DOHH2 (cell line): ENCODE measurements at regions not wholly inside any gene's neighbourhood (a gene's known extent, or its start where the extent isn't known, plus 50 kb on each side); places are given as distances from the start of the nearest gene placed in this dataset.
A peak's percentile ranks its signal among the peaks of the same experiment; 100 is the strongest.
"Not testable (repeated sequence)": the region's sequence is repeated elsewhere in the genome, so short reads cannot be mapped to it uniquely, and the experiment has no call there.

Experiments
- H3F3A ChIP-seq: fragments of 200-600 bp; sonication (generic), shearing (Covaris generic); 2 replicates; pipeline ENCODE4 v1.6.0; 2016; ENCODE audit warnings: antibody characterized with exemption, mild to moderate bottlenecking; ENCODE audit not compliant: control insufficient read depth, insufficient read depth
- H3K27ac ChIP-seq: fragments of 200-600 bp; sonication (generic); 2 replicates; pipeline ENCODE4 v1.5.1; 2014; ENCODE audit warnings: low read depth, mild to moderate bottlenecking, low read length, moderate library complexity
- H3K27me3 ChIP-seq: fragments of 200-600 bp; sonication (generic); 2 replicates; pipeline ENCODE4 v1.6.1; 2014; ENCODE audit warnings: mild to moderate bottlenecking, low read length, mixed read lengths; ENCODE audit not compliant: control insufficient read depth
- H3K36me3 ChIP-seq: fragments of 200-600 bp; sonication (generic); 2 replicates; pipeline ENCODE4 v1.6.1; 2014; ENCODE audit warnings: mild to moderate bottlenecking, low read length, moderate library complexity, mixed read lengths; ENCODE audit not compliant: control insufficient read depth
- H3K4me1 ChIP-seq: fragments of 200-600 bp; sonication (generic); 2 replicates; pipeline ENCODE4 v1.6.1; 2014; ENCODE audit warnings: mild to moderate bottlenecking, low read length, mixed read lengths; ENCODE audit not compliant: control insufficient read depth
- H3K4me2 ChIP-seq: fragments of 200-600 bp; sonication (generic); 2 replicates; pipeline ENCODE4 v1.6.0; 2014; ENCODE audit warnings: mild to moderate bottlenecking, low read length, moderate library complexity
- H3K4me3 ChIP-seq: fragments of 200-600 bp; sonication (generic); 2 replicates; pipeline ENCODE4 v1.5.1; 2014; ENCODE audit warnings: mild to moderate bottlenecking, low read length, mixed read lengths
- H3K79me2 ChIP-seq: fragments of 200-600 bp; sonication (generic); 2 replicates; pipeline ENCODE4 v1.6.1; 2014; ENCODE audit warnings: mild to moderate bottlenecking, low read length, mixed read lengths; ENCODE audit not compliant: control insufficient read depth
- H3K9me2 ChIP-seq: fragments of 200-600 bp; sonication (generic); replicated peaks from 2 replicates; pipeline ENCODE4 v1.6.1; 2014; ENCODE audit warnings: mild to moderate bottlenecking, low read length, mixed read lengths; ENCODE audit not compliant: control insufficient read depth
- H3K9me3 ChIP-seq: fragments of 200-600 bp; sonication (generic); 2 replicates; pipeline ENCODE4 v1.6.1; 2014; ENCODE audit warnings: antibody characterized with exemption, low read length, mixed read lengths; ENCODE audit not compliant: control insufficient read depth, insufficient read depth
- H4K20me1 ChIP-seq: fragments of 200-600 bp; sonication (generic); 2 replicates; pipeline ENCODE4 v1.6.0; 2014; ENCODE audit warnings: low read depth, mild to moderate bottlenecking, antibody characterized with exemption, low read length, moderate library complexity; ENCODE audit not compliant: control insufficient read depth, insufficient read depth
- EZH2phosphoT487 ChIP-seq: fragments of 200-600 bp; sonication (generic); IDR thresholded peaks from 2 replicates; pipeline ENCODE4 v1.6.1; 2017; ENCODE audit warnings: borderline replicate concordance, mild to moderate bottlenecking, antibody characterized with exemption, low read length, moderate library complexity, mixed read lengths
- TF ChIP-seq, protein P1 (sequence below): fragments of 200-600 bp; sonication (generic); IDR thresholded peaks from one replicate; pipeline ENCODE4 v1.5.1; 2014; ENCODE audit warnings: antibody characterized with exemption, mild to moderate bottlenecking, low read depth, low read length; ENCODE audit not compliant: poor library complexity, severe bottlenecking

DNA sequence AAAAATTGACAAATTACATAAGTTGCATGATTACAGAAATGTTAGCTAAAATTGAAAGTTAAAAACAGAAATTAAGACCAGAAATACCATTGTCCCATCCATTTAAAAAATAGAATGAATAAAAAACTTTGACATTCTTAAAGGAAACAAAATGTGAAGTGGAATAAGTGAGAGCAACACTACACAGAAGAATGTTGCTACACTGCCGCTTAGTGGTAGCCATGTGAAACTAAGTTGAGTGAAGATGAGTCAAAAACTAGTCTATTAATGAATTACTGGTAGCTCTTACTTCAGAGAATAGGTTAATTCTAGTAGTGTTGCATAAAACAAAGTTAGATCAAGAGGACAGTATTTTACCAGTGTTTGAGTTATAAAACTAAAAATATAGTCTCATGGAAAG, 571.0 kb upstream of the KLHL4 start:
- TF ChIP-seq, protein P1, sequence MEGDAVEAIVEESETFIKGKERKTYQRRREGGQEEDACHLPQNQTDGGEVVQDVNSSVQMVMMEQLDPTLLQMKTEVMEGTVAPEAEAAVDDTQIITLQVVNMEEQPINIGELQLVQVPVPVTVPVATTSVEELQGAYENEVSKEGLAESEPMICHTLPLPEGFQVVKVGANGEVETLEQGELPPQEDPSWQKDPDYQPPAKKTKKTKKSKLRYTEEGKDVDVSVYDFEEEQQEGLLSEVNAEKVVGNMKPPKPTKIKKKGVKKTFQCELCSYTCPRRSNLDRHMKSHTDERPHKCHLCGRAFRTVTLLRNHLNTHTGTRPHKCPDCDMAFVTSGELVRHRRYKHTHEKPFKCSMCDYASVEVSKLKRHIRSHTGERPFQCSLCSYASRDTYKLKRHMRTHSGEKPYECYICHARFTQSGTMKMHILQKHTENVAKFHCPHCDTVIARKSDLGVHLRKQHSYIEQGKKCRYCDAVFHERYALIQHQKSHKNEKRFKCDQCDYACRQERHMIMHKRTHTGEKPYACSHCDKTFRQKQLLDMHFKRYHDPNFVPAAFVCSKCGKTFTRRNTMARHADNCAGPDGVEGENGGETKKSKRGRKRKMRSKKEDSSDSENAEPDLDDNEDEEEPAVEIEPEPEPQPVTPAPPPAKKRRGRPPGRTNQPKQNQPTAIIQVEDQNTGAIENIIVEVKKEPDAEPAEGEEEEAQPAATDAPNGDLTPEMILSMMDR: peak; percentile 45
- no peak for TF ChIP-seq EZH2phosphoT487
- Histone ChIP-seq H3K4me3 (no peak overlapping the region), H3K27ac (no peak overlapping the region), H3K9me2 (no peaks in the 10 kb centered on the region), H3K4me2 (no peak overlapping the region), H4K20me1 (no peaks in the 10 kb centered on the region), H3F3A (no peaks in the 10 kb centered on the region), H3K4me1 (no peaks in the 10 kb centered on the region), H3K36me3 (no peaks in the 10 kb centered on the region), H3K79me2 (no peaks in the 10 kb centered on the region), H3K9me3 (no peaks in the 10 kb centered on the region), H3K27me3 (no peaks in the 10 kb centered on the region)

DNA sequence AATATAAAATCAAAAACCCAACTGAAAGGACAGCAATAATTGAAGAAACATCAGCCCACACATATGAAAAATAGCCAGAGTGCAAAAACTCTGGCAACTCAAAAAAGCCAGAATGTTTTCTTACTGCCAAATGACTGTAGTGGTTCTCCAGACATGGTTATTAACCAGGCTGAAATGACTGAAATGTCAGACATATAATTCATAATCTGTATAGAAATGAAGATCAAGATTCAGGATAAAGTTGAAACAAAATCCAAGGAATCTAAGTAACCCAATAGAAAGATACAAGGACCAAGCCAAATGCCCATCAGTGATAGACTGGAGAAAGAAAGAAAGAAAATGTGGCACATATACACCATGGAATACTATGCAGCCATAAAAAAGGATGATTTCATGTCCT, 553.3 kb upstream of the KLHL4 start:
- no peak overlapping the region for H3K4me3 ChIP-seq
- H3K9me2 ChIP-seq: no peaks in the 10 kb centered on the region
- H3K36me3 ChIP-seq: no peaks in the 10 kb centered on the region
- H3K27ac ChIP-seq: no peak overlapping the region
- no peaks in the 10 kb centered on the region for H3K9me3 ChIP-seq
- no peaks in the 10 kb centered on the region for H3K79me2 ChIP-seq
- no peaks in the 10 kb centered on the region for H3K4me1 ChIP-seq
- no peak for TF ChIP-seq EZH2phosphoT487
- TF ChIP-seq, protein P1: no peak
- H3K27me3 ChIP-seq: no peaks in the 10 kb centered on the region
- H4K20me1 ChIP-seq: no peaks in the 10 kb centered on the region
- no peaks in the 10 kb centered on the region for H3F3A ChIP-seq
- no peak overlapping the region for H3K4me2 ChIP-seq

DNA sequence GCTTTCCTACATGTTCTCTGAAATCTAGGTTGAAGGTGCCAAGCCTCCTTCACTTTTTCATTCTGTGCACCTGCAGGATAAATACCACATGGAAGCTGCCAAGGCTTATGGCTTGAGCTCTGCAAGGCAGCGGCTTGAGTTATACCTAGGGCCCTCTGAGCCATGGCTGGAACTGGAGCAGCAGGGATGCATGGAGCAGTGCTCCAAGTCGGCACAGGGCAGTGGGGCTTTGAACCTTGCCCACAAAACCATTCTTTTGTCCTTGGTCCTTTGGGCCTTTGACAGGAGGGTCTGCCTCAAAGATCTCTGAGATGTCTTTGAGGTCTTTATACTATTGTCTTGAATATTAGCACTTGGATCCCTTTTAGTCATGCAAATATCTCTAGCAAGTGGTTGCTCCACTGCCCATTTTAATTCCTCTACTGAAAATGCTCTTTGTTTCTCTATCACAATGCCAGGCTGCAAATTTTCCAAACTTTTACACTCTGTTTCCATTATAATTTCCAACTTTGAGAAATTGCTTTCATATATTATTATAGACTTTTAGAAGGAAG, 536.2 kb upstream of the KLHL4 start:
- Histone ChIP-seq H4K20me1 (no peaks in the 10 kb centered on the region), H3K4me2 (no peak overlapping the region), H3F3A (no peaks in the 10 kb centered on the region), H3K27ac (no peak overlapping the region), H3K4me3 (no peak overlapping the region), H3K9me3 (no peaks in the 10 kb centered on the region), H3K36me3 (no peaks in the 10 kb centered on the region), H3K4me1 (no peaks in the 10 kb centered on the region), H3K27me3 (no peaks in the 10 kb centered on the region), H3K9me2 (no peaks in the 10 kb centered on the region), H3K79me2 (no peaks in the 10 kb centered on the region)
- TF ChIP-seq, protein P1: no peak
- no peak for TF ChIP-seq EZH2phosphoT487

DNA sequence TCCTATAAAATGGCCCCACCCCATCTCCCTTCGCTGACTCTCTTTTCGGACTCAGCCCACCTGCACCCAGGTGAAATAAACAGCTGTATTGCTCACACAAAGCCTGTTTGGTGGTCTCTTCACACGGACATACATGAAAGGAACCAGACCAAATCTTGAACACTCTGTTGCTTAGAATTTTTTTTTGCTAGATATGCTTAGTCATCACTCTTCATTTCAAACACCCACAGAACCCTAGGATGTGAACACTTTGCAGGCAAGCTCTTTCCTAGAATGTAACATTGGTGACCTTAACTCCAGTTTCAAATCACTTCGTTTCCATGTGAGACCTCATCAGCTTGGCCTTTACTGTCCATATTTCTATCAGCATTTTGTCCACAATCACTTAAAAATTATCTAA, 530.3 kb upstream of the KLHL4 start:
- H3K4me2 ChIP-seq, H4K20me1 ChIP-seq, H3K27ac ChIP-seq, H3K9me3 ChIP-seq, H3K4me1 ChIP-seq, H3K4me3 ChIP-seq, H3K79me2 ChIP-seq, H3K27me3 ChIP-seq, H3F3A ChIP-seq, H3K36me3 ChIP-seq, H3K9me2 ChIP-seq: not testable (repeated sequence)
